NCI-H1436 treated with DMSO at 0.1 percent for 48 hours (cell line): ENCODE measurements at regions not wholly inside any gene's neighbourhood (a gene's known extent, or its start where the extent isn't known, plus 50 kb on each side); places are given as distances from the start of the nearest gene placed in this dataset.
A peak's percentile ranks its signal among the peaks of the same experiment; 100 is the strongest.
"Not testable (repeated sequence)": the region's sequence is repeated elsewhere in the genome, so short reads cannot be mapped to it uniquely, and the experiment has no call there.

Source experiments
- DNase-seq: peaks from one replicate; lab custom pipeline; 2025; lab: John Stamatoyannopoulos, UW

GRCh38 chr14:25316007-25316406 lies 266.1 kb upstream of the STXBP6 start:
- DNase-seq: not testable (repeated sequence)

GRCh38 chr14:25308244-25308643 lies 258.3 kb upstream of the STXBP6 start:
- DNase-seq: no peak

- DNase-seq: no peak
Observed at GRCh38 chr14:25303934-25304333, 254.0 kb upstream of the STXBP6 start.

- no peak for DNase-seq
Observed at GRCh38 chr14:25298238-25298637, 248.3 kb upstream of the STXBP6 start.

GRCh38 chr14:25290154-25290553 lies 240.2 kb upstream of the STXBP6 start:
- DNase-seq: not testable (repeated sequence)

- no peak for DNase-seq
Observed at GRCh38 chr14:25274529-25274928, 224.6 kb upstream of the STXBP6 start.

GRCh38 chr14:25267186-25267585 lies 217.2 kb upstream of the STXBP6 start:
- no peak for DNase-seq

- no peak for DNase-seq
Observed at GRCh38 chr14:25259470-25259869, 209.5 kb upstream of the STXBP6 start.

- DNase-seq: no peak
Observed at GRCh38 chr14:25252793-25253192, 202.8 kb upstream of the STXBP6 start.

GRCh38 chr14:25250516-25250915 lies 200.6 kb upstream of the STXBP6 start:
- no peak for DNase-seq

- DNase-seq: no peak
Observed at GRCh38 chr14:25247609-25248008, 197.7 kb upstream of the STXBP6 start.

- DNase-seq: no peak
Observed at GRCh38 chr14:25246751-25247150, 196.8 kb upstream of the STXBP6 start.

GRCh38 chr14:25239170-25239569 lies 189.2 kb upstream of the STXBP6 start:
- DNase-seq: no peak

- no peak for DNase-seq
Observed at GRCh38 chr14:25237845-25238244, 187.9 kb upstream of the STXBP6 start.

- no peak for DNase-seq
Observed at GRCh38 chr14:25233613-25234012, 183.7 kb upstream of the STXBP6 start.

- no peak for DNase-seq
Observed at GRCh38 chr14:25231004-25231403, 181.1 kb upstream of the STXBP6 start.

- no peak for DNase-seq
Observed at GRCh38 chr14:25226214-25226613, 176.3 kb upstream of the STXBP6 start.

- no peak for DNase-seq
Observed at GRCh38 chr14:25222256-25222655, 172.3 kb upstream of the STXBP6 start.

GRCh38 chr14:25220514-25220913 lies 170.6 kb upstream of the STXBP6 start:
- DNase-seq: no peak

GRCh38 chr14:25215607-25216006 lies 165.7 kb upstream of the STXBP6 start:
- no peak for DNase-seq

GRCh38 chr14:25197885-25198284 lies 147.9 kb upstream of the STXBP6 start:
- DNase-seq: no peak

GRCh38 chr14:25180221-25180620 lies 130.3 kb upstream of the STXBP6 start:
- no peak for DNase-seq

GRCh38 chr14:25178255-25178654 lies 128.3 kb upstream of the STXBP6 start:
- no peak for DNase-seq

GRCh38 chr14:25150934-25151790 lies 101.2 kb upstream of the STXBP6 start:
- DNase-seq: peak; percentile 1
